ENCODE measurements at regions not wholly inside any gene's neighbourhood (a gene's known extent, or its start where the extent isn't known, plus 50 kb on each side); places are given as distances from the start of the nearest gene placed in this dataset.
"Not testable (repeated sequence)": the region's sequence is repeated elsewhere in the genome, so short reads cannot be mapped to it uniquely, and the experiment has no call there.

GRCh38 chr11:80720295-80720694 is 1279.5 kb upstream of the TENM4 start:
- TF ChIP-seq CTCF (IDR thresholded peaks at IDR 0.05; ENCODE audit: insufficient read depth, low read length, poor library complexity, severe bottlenecking), result no peak
- Histone ChIP-seq H3K4me3 (ENCODE audit: low read depth, low read length) (no peak overlapping the region), H3K27me3 (ENCODE audit: control insufficient read depth, insufficient read depth, low read length) (no peaks in the 10 kb centered on the region), H3K36me3 (ENCODE audit: control insufficient read depth, insufficient read depth, low read length) (no peaks in the 10 kb centered on the region)
- no peak for DNase-seq (ENCODE audit: low read depth)

GRCh38 chr11:80719292-80719646 is 1278.4 kb upstream of the TENM4 start:
- no peaks in the 10 kb centered on the region for H3K36me3 ChIP-seq (ENCODE audit: control insufficient read depth, insufficient read depth, low read length)
- DNase-seq (ENCODE audit: low read depth), result no peak
- H3K4me3 ChIP-seq (ENCODE audit: low read depth, low read length), result no peak overlapping the region
- no peaks in the 10 kb centered on the region for H3K27me3 ChIP-seq (ENCODE audit: control insufficient read depth, insufficient read depth, low read length)
- TF ChIP-seq CTCF (IDR thresholded peaks at IDR 0.05; ENCODE audit: insufficient read depth, low read length, poor library complexity, severe bottlenecking), result no peak

GRCh38 chr11:80718611-80719291 is 1277.9 kb upstream of the TENM4 start:
- no peak for DNase-seq (ENCODE audit: low read depth)
- TF ChIP-seq CTCF (IDR thresholded peaks at IDR 0.05; ENCODE audit: insufficient read depth, low read length, poor library complexity, severe bottlenecking), result no peak
- no peaks in the 10 kb centered on the region for H3K36me3 ChIP-seq (ENCODE audit: control insufficient read depth, insufficient read depth, low read length)

GRCh38 chr11:80702264-80702663 is 1261.4 kb upstream of the TENM4 start:
- TF ChIP-seq CTCF (IDR thresholded peaks at IDR 0.05; ENCODE audit: insufficient read depth, low read length, poor library complexity, severe bottlenecking), result no peak
- no peak for DNase-seq (ENCODE audit: low read depth)
- Histone ChIP-seq H3K4me3 (ENCODE audit: low read depth, low read length) (no peak overlapping the region), H3K27me3 (ENCODE audit: control insufficient read depth, insufficient read depth, low read length) (no peaks in the 10 kb centered on the region), H3K36me3 (ENCODE audit: control insufficient read depth, insufficient read depth, low read length) (no peaks in the 10 kb centered on the region)

More at GRCh38 chr11:80718611-80719291, 1277.9 kb upstream of the TENM4 start:
- Histone ChIP-seq H3K27me3 (ENCODE audit: control insufficient read depth, insufficient read depth, low read length) (no peaks in the 10 kb centered on the region), H3K4me3 (ENCODE audit: low read depth, low read length) (no peak overlapping the region)

- TF ChIP-seq CTCF (IDR thresholded peaks at IDR 0.05; ENCODE audit: insufficient read depth, low read length, poor library complexity, severe bottlenecking), result no peak
- DNase-seq (ENCODE audit: low read depth), result no peak
- no peak overlapping the region for H3K4me3 ChIP-seq (ENCODE audit: low read depth, low read length)
- no peaks in the 10 kb centered on the region for H3K36me3 ChIP-seq (ENCODE audit: control insufficient read depth, insufficient read depth, low read length)
- no peaks in the 10 kb centered on the region for H3K27me3 ChIP-seq (ENCODE audit: control insufficient read depth, insufficient read depth, low read length)
These were observed 1259.6 kb upstream of the TENM4 start for GRCh38 chr11:80700386-80700785.

GRCh38 chr11:80699406-80700177 is 1258.8 kb upstream of the TENM4 start:
- DNase-seq (ENCODE audit: low read depth); H3K4me3 ChIP-seq (ENCODE audit: low read depth, low read length); H3K27me3 ChIP-seq (ENCODE audit: control insufficient read depth, insufficient read depth, low read length); H3K36me3 ChIP-seq (ENCODE audit: control insufficient read depth, insufficient read depth, low read length): not testable (repeated sequence)
